ENCODE measurements at regions not wholly inside any gene's neighbourhood (a gene's known extent, or its start where the extent isn't known, plus 50 kb on each side); places are given as distances from the start of the nearest gene placed in this dataset.

- no peak for DNase-seq (ENCODE audit: low read depth)
- H3K4me3 ChIP-seq (ENCODE audit: control insufficient read depth, low read depth, low read length) = no peak overlapping the region
Measured at GRCh38 chr7:66514050-66514449, 114.6 kb upstream of the KCTD7 start.

GRCh38 chr7:66517212-66517909 lies 111.3 kb upstream of the KCTD7 start:
- no peak for TF ChIP-seq CTCF (IDR thresholded peaks at IDR 0.05; ENCODE audit: control insufficient read depth, insufficient read depth, low read depth, low read length, missing control alignments)
- DNase-seq (ENCODE audit: low read depth) = no peak
- no peak overlapping the region for H3K4me3 ChIP-seq (ENCODE audit: control insufficient read depth, low read depth, low read length)

More at GRCh38 chr7:66514050-66514449, 114.6 kb upstream of the KCTD7 start:
- TF ChIP-seq CTCF (IDR thresholded peaks at IDR 0.05; ENCODE audit: control insufficient read depth, insufficient read depth, low read depth, low read length, missing control alignments) = no peak

- H3K4me3 ChIP-seq (ENCODE audit: control insufficient read depth, low read depth, low read length) = no peak overlapping the region
- TF ChIP-seq CTCF (IDR thresholded peaks at IDR 0.05; ENCODE audit: control insufficient read depth, insufficient read depth, low read depth, low read length, missing control alignments) = no peak
- DNase-seq (ENCODE audit: low read depth) = no peak
Measured at GRCh38 chr7:66518151-66518691, 110.5 kb upstream of the KCTD7 start.

- no peak for TF ChIP-seq CTCF (IDR thresholded peaks at IDR 0.05; ENCODE audit: control insufficient read depth, insufficient read depth, low read depth, low read length, missing control alignments)
- no peak for DNase-seq (ENCODE audit: low read depth)
- H3K4me3 ChIP-seq (ENCODE audit: control insufficient read depth, low read depth, low read length) = no peak overlapping the region
Measured at GRCh38 chr7:66521675-66522074, 107.0 kb upstream of the KCTD7 start.

- no peak overlapping the region for H3K4me3 ChIP-seq (ENCODE audit: control insufficient read depth, low read depth, low read length)
- peak; percentile 37 for TF ChIP-seq CTCF (IDR thresholded peaks at IDR 0.05; ENCODE audit: control insufficient read depth, insufficient read depth, low read depth, low read length, missing control alignments)
- DNase-seq (ENCODE audit: low read depth) = no peak
Measured at GRCh38 chr7:66522518-66522917, 106.2 kb upstream of the KCTD7 start.

- no peak for TF ChIP-seq CTCF (IDR thresholded peaks at IDR 0.05; ENCODE audit: control insufficient read depth, insufficient read depth, low read depth, low read length, missing control alignments)
Measured at GRCh38 chr7:66523409-66523808, 105.3 kb upstream of the KCTD7 start.

More at GRCh38 chr7:66523409-66523808, 105.3 kb upstream of the KCTD7 start:
- DNase-seq (ENCODE audit: low read depth) = no peak
- no peak overlapping the region for H3K4me3 ChIP-seq (ENCODE audit: control insufficient read depth, low read depth, low read length)

Measured in AG09309 (cell line).